ENCODE measurements at regions not wholly inside any gene's neighbourhood (a gene's known extent, or its start where the extent isn't known, plus 50 kb on each side); places are given as distances from the start of the nearest gene placed in this dataset.

DNA sequence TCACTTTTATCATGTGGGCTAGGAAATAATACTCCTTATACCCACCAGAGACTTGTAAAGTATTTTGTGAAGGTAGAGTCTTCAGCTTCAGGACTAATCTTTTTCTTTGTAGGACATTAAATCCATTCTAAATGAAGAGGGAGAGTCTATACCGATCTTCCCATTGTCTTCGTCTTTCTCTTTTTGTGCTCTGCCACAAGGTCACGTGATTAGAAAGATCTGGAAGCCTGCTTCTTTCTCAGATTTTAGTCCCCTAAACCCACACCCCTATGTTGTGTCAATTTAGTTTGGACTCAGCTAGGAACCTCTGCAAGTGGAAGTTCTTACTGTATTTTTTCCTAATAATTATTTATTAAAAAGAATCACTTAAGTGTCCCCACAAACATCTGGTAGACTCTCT, 507.3 kb downstream of the PYDC2 start:
- H3K4me3 ChIP-seq (ENCODE audit: low read length): no peak overlapping the region
- DNase-seq (ENCODE audit: low read depth): no peak
- TF ChIP-seq, protein P1, sequence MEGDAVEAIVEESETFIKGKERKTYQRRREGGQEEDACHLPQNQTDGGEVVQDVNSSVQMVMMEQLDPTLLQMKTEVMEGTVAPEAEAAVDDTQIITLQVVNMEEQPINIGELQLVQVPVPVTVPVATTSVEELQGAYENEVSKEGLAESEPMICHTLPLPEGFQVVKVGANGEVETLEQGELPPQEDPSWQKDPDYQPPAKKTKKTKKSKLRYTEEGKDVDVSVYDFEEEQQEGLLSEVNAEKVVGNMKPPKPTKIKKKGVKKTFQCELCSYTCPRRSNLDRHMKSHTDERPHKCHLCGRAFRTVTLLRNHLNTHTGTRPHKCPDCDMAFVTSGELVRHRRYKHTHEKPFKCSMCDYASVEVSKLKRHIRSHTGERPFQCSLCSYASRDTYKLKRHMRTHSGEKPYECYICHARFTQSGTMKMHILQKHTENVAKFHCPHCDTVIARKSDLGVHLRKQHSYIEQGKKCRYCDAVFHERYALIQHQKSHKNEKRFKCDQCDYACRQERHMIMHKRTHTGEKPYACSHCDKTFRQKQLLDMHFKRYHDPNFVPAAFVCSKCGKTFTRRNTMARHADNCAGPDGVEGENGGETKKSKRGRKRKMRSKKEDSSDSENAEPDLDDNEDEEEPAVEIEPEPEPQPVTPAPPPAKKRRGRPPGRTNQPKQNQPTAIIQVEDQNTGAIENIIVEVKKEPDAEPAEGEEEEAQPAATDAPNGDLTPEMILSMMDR (conservative IDR thresholded peaks at IDR 0.05; ENCODE audit: low read length): no peak

- TF ChIP-seq, protein P1 (conservative IDR thresholded peaks at IDR 0.05; ENCODE audit: low read length): no peak
These were observed 511.9 kb downstream of the PYDC2 start for GRCh38 chr3:191972714-191973398.

GRCh38 chr3:191973820-191974219, 512.9 kb downstream of the PYDC2 start:
- TF ChIP-seq, protein P1 (conservative IDR thresholded peaks at IDR 0.05; ENCODE audit: low read length): no peak
- H3K4me3 ChIP-seq (ENCODE audit: low read length): no peak overlapping the region

More at GRCh38 chr3:191972714-191973398, 511.9 kb downstream of the PYDC2 start:
- DNase-seq (ENCODE audit: low read depth): no peak
- H3K4me3 ChIP-seq (ENCODE audit: low read length): no peak overlapping the region

GRCh38 chr3:191975936-191976335, 515.0 kb downstream of the PYDC2 start:
- no peak for DNase-seq (ENCODE audit: low read depth)
- TF ChIP-seq, protein P1 (conservative IDR thresholded peaks at IDR 0.05; ENCODE audit: low read length): no peak
- no peak overlapping the region for H3K4me3 ChIP-seq (ENCODE audit: low read length)

More at GRCh38 chr3:191973820-191974219, 512.9 kb downstream of the PYDC2 start:
- no peak for DNase-seq (ENCODE audit: low read depth)

DNA sequence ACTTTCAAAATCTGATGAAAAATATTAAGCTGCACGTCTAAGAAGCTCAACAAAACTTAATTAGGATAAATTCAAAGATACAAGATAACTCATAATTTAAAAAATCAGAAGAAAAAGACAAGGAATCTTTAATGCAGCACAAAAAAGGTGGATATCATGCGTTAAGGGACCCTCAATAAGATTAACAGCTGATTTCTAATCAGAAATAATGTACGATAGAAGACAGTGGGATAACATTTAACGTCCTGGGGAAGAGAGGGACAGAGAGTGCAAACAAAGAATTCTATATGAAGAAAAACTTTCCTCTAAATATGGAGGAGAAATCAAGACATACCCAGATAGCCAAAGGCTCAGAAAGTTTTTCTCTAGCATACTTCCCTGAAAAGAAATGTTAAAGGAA, 519.5 kb downstream of the PYDC2 start:
- no peak for DNase-seq (ENCODE audit: low read depth)
- TF ChIP-seq, protein P1 (conservative IDR thresholded peaks at IDR 0.05; ENCODE audit: low read length): no peak
- H3K4me3 ChIP-seq (ENCODE audit: low read length): no peak overlapping the region

DNA sequence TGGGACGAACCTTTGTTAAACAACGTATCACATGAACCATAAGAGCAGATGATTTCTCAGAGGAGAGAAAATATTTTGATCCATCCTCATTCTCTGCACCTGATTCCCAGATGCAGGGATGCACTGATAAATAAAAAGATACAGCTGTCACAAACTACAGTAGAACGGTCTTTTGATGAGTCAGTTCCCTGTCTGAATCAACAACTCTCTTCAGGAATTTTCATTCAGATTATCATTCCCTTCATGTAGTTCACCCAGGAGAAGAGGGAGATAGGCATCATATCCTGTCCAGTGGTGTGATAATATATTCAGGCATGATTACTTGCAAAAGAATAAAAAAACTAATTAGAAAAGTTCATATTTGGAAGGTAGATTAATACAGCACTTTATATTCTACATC, 521.5 kb downstream of the PYDC2 start:
- TF ChIP-seq, protein P1 (conservative IDR thresholded peaks at IDR 0.05; ENCODE audit: low read length): no peak
- H3K4me3 ChIP-seq (ENCODE audit: low read length): no peak overlapping the region
- no peak for DNase-seq (ENCODE audit: low read depth)

DNA sequence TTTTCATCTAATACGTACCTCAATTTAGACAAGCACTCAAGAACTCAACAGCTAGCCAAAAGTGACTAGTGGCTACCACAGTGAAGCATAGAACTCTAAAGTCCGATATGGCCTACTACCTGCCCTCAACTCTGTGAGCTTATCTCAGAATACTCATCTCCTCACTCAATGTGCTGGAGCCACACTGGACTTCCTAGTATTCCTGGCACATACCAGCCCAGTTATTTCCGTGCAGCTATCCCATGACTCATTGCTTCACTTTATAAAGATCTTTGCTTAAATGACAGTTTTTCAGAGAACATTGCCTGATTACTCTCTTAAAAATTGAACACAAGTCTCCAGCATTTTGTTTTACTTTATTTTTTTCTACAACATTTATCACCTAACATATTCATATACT, 524.7 kb downstream of the PYDC2 start:
- no peak for DNase-seq (ENCODE audit: low read depth)
- H3K4me3 ChIP-seq (ENCODE audit: low read length): no peak overlapping the region

More for the DNA sequence above, 524.7 kb downstream of the PYDC2 start:
- TF ChIP-seq, protein P1 (conservative IDR thresholded peaks at IDR 0.05; ENCODE audit: low read length): no peak

All from AG10803 (cell line).